Heart left ventricle (tissue), 13 donors: ENCODE measurements at regions not wholly inside any gene's neighbourhood (a gene's known extent, or its start where the extent isn't known, plus 50 kb on each side); places are given as distances from the start of the nearest gene placed in this dataset.

Experiments
- POLR2A ChIP-seq, 2 donors: fragments of 450-650 bp; IDR thresholded peaks; one replicate each; pipeline ENCODE4 v1.6.1; 2017; ENCODE audit warnings: antibody characterized with exemption in 2 of 2, mild to moderate bottlenecking in 2 of 2, moderate library complexity in 2 of 2
- TF ChIP-seq, protein P1 (sequence below), 12 donors: fragments of 200-600 bp; sonication (generic) in 4 of 12; IDR thresholded peaks; one replicate each; pipeline versions ENCODE4 v1.5.0 to v1.8.0; 2018 to 2022; ENCODE audit warnings: antibody characterized with exemption in 12 of 12, mild to moderate bottlenecking in 5 of 12
- donor health status: ischemic (EF 13 %, LVEDD 7.1; RV severe dilation, severe dysfunction).
- donor health status: DM: no; HTN: yes; CAD: no.
- donor health status: DM: no; HTN: no; CAD: no.
- donor health status: ischemic (EF 25% LVEDD 6.9; RV normal size, moderate dysfunction).
- donor health status: ischemic (EF 25% LVEDD 5.7; RV mildly dilated, moderate dysfunction).
- donor health status: ischemic (EF 35%, LVEDD 5.7; RV mildly dilated, moderate dysfunction).
- donor health status: nonischemic (EF 11% LVEDD 7.7; RV severe dilation, severe dysfunction).
- donor health status: DM: yes; HTN: yes; CAD: no.
- donor health status: PGD.
- donor health status: ischemic (EF 29% LVEDD 5.4; RV normal size, mild dysfunction).
- donor health status: nonischemic (EF 23%, LVEDD 6.1; RV moderate dilation, normal function).

DNA sequence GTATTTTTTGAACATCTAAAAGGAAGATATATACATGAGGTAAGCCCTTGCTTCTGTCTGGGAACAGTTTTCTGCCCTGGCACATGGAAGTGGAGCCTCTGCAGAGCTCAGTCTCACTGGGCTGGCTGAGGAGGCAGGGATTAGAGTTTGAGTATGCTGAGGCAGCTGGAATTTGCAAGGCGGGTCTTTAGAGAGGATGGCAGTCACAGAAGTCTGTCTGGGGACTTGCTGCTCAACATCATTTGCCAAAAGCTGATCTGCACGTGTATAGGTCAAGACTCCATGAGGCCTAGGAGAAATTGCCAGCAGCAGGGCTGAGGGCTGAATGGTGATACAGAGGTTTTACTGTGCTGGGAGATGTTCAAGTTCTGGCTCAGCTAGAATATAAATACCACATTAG lies 163.6 kb upstream of the ANK2 start:
- TF ChIP-seq, protein P1, sequence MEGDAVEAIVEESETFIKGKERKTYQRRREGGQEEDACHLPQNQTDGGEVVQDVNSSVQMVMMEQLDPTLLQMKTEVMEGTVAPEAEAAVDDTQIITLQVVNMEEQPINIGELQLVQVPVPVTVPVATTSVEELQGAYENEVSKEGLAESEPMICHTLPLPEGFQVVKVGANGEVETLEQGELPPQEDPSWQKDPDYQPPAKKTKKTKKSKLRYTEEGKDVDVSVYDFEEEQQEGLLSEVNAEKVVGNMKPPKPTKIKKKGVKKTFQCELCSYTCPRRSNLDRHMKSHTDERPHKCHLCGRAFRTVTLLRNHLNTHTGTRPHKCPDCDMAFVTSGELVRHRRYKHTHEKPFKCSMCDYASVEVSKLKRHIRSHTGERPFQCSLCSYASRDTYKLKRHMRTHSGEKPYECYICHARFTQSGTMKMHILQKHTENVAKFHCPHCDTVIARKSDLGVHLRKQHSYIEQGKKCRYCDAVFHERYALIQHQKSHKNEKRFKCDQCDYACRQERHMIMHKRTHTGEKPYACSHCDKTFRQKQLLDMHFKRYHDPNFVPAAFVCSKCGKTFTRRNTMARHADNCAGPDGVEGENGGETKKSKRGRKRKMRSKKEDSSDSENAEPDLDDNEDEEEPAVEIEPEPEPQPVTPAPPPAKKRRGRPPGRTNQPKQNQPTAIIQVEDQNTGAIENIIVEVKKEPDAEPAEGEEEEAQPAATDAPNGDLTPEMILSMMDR (IDR thresholded peaks at IDR 0.05), result no peak
- no peak for TF ChIP-seq POLR2A (IDR thresholded peaks at IDR 0.05)
